ENCODE measurements at regions not wholly inside any gene's neighbourhood (a gene's known extent, or its start where the extent isn't known, plus 50 kb on each side); places are given as distances from the start of the nearest gene placed in this dataset.

DNA sequence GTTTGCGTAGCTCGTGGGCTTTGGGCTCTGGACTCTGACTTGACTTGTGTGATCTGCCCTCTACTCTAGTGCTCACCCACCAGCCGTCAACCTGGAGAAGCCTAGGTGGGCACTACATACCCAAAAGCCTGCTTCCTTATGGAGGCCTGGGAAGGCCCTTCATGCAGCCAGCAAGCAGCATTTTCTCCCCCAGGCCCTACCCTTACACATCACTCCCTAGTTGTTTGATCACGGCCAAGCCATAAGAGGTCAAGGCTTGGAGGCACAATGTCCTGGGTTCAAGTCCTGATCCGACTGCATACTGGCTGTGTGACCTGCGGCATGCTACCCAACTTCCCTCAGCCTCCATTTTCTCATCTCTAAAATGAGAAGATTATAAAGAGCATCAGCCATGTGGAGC lies 151.3 kb upstream of the EGFLAM start:
- Mint-ChIP-seq H3K36me3 (ENCODE audit: low read depth, unreplicated experiment) (no peaks in the 10 kb centered on the region), H3K27me3 (ENCODE audit: unreplicated experiment) (peaks cover 3% of the 10 kb centered on the region), H3K4me1 (ENCODE audit: unreplicated experiment) (peaks cover 11% of the 10 kb centered on the region), H3K9me3 (ENCODE audit: unreplicated experiment) (no peaks in the 10 kb centered on the region), H3K4me3 (ENCODE audit: unreplicated experiment) (no peak overlapping the region), H3K27ac (ENCODE audit: unreplicated experiment) (no peak overlapping the region)
- no peak for DNase-seq (ENCODE audit: low spot score)
- TF ChIP-seq CTCF (IDR thresholded peaks at IDR 0.05; ENCODE audit: unreplicated experiment): no peak

DNA sequence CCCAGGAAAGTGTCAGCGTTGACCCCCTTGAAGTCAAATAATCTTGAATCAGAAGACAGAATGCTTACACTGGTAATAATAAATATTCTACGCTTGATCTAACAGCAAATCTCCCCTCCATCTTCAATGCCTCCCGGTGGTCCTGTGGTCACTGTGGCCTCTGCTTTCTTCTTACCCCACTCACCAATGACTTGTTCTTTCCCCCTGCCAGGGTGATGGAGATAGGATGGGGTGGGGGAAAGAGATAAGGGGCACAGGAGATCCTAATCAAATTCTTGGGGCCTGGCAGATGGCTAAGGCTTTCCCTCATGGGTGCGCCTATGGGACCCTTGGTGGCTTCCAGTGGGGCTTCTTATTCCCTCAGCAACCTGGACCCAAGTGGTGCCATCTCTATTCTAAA lies 152.6 kb upstream of the EGFLAM start:
- no peaks in the 10 kb centered on the region for H3K36me3 Mint-ChIP-seq (ENCODE audit: low read depth, unreplicated experiment)
- no peak for DNase-seq (ENCODE audit: low spot score)
- no peak overlapping the region for H3K27ac Mint-ChIP-seq (ENCODE audit: unreplicated experiment)
- peaks cover 11% of the 10 kb centered on the region for H3K4me1 Mint-ChIP-seq (ENCODE audit: unreplicated experiment)
- H3K27me3 Mint-ChIP-seq (ENCODE audit: unreplicated experiment): peaks cover 3% of the 10 kb centered on the region
- no peak overlapping the region for H3K4me3 Mint-ChIP-seq (ENCODE audit: unreplicated experiment)
- TF ChIP-seq CTCF (IDR thresholded peaks at IDR 0.05; ENCODE audit: unreplicated experiment): no peak
- no peaks in the 10 kb centered on the region for H3K9me3 Mint-ChIP-seq (ENCODE audit: unreplicated experiment)

- no peak overlapping the region for H3K27ac Mint-ChIP-seq (ENCODE audit: unreplicated experiment)
- H3K9me3 Mint-ChIP-seq (ENCODE audit: unreplicated experiment): no peaks in the 10 kb centered on the region
- no peak for DNase-seq (ENCODE audit: low spot score)
- no peak overlapping the region for H3K4me3 Mint-ChIP-seq (ENCODE audit: unreplicated experiment)
- H3K27me3 Mint-ChIP-seq (ENCODE audit: unreplicated experiment): peaks cover 4% of the 10 kb centered on the region
- peaks cover 11% of the 10 kb centered on the region for H3K4me1 Mint-ChIP-seq (ENCODE audit: unreplicated experiment)
- no peak for TF ChIP-seq CTCF (IDR thresholded peaks at IDR 0.05; ENCODE audit: unreplicated experiment)
- H3K36me3 Mint-ChIP-seq (ENCODE audit: low read depth, unreplicated experiment): no peaks in the 10 kb centered on the region
Observed at GRCh38 chr5:38105231-38105570, 153.2 kb upstream of the EGFLAM start.

GRCh38 chr5:38104497-38105230 lies 153.7 kb upstream of the EGFLAM start:
- Mint-ChIP-seq H3K4me3 (ENCODE audit: unreplicated experiment) (no peak overlapping the region), H3K27ac (ENCODE audit: unreplicated experiment) (peak overlapping the region; percentile 43)

More at GRCh38 chr5:38104497-38105230, 153.7 kb upstream of the EGFLAM start:
- no peak for DNase-seq (ENCODE audit: low spot score)
- TF ChIP-seq CTCF (IDR thresholded peaks at IDR 0.05; ENCODE audit: unreplicated experiment): no peak
- H3K4me1 Mint-ChIP-seq (ENCODE audit: unreplicated experiment): peaks cover 11% of the 10 kb centered on the region
- no peaks in the 10 kb centered on the region for H3K9me3 Mint-ChIP-seq (ENCODE audit: unreplicated experiment)
- H3K27me3 Mint-ChIP-seq (ENCODE audit: unreplicated experiment): peaks cover 2% of the 10 kb centered on the region
- H3K36me3 Mint-ChIP-seq (ENCODE audit: low read depth, unreplicated experiment): no peaks in the 10 kb centered on the region
